OCI-LY7 (cell line): ENCODE measurements at regions not wholly inside any gene's neighbourhood (a gene's known extent, or its start where the extent isn't known, plus 50 kb on each side); places are given as distances from the start of the nearest gene placed in this dataset.

Experiments
- BruUV-seq: library from RNA; stranded (reverse); fragments of 400-500 nt; replicated peaks from 2 replicates; lab custom pipeline; 2021; lab: Mats Ljungman, UMichigan
- CTCF ChIA-PET: fragments of 300-600 bp; sonication (Branson Sonifier 250); formaldehyde crosslinking; loops from one replicate; lab custom pipeline; 2022; ENCODE audit warnings: antibody characterized with exemption; ENCODE audit not compliant: unreplicated experiment; lab: Charles Lee
- POLR2A ChIA-PET: fragments of 300-600 bp; sonication (Branson Sonifier 250); formaldehyde crosslinking; loops from one replicate; lab custom pipeline; 2022; ENCODE audit warnings: antibody characterized with exemption; lab: Charles Lee
- DNase-seq: peaks from one replicate; pipeline ENCODE4 v3.0.0-alpha.2; 2015; ENCODE audit warnings: low spot score
- H2AFZ ChIP-seq: fragments of 200-600 bp; sonication (generic), shearing (Covaris generic); 2 replicates; pipeline ENCODE4 v1.6.1; 2014; ENCODE audit warnings: mild to moderate bottlenecking, antibody characterized with exemption, low read length, moderate library complexity
- H3K27ac ChIP-seq: fragments of 200-600 bp; sonication (generic); 2 replicates; pipeline ENCODE4 v1.5.1; 2014; ENCODE audit warnings: mixed run types, low read depth, mild to moderate bottlenecking, moderate library complexity, low read length, inconsistent platforms; ENCODE audit not compliant: poor library complexity, severe bottlenecking
- H3K36me3 ChIP-seq: fragments of 200-600 bp; sonication (generic); 2 replicates; pipeline ENCODE4 v1.6.1; 2014; ENCODE audit warnings: mild to moderate bottlenecking, antibody characterized with exemption, low read length, moderate library complexity, mixed read lengths; ENCODE audit not compliant: insufficient read depth
- H3K4me1 ChIP-seq: fragments of 200-600 bp; sonication (generic); 2 replicates; pipeline ENCODE4 v1.5.1; 2014; ENCODE audit warnings: mild to moderate bottlenecking, low read length; ENCODE audit not compliant: insufficient read depth, poor library complexity, severe bottlenecking
- H3K4me2 ChIP-seq: fragments of 200-600 bp; sonication (generic); 2 replicates; pipeline ENCODE4 v1.6.1; 2014; ENCODE audit warnings: mild to moderate bottlenecking, low read length
- H3K4me3 ChIP-seq: fragments of 200-600 bp; sonication (generic); 2 replicates; pipeline ENCODE4 v1.5.1; 2014; ENCODE audit warnings: mild to moderate bottlenecking, low read depth, low read length; ENCODE audit not compliant: poor library complexity, severe bottlenecking
- H3K79me2 ChIP-seq: fragments of 200-600 bp; sonication (generic); 2 replicates; pipeline ENCODE4 v1.6.1; 2016; ENCODE audit warnings: low read depth, mild to moderate bottlenecking, low read length, moderate library complexity, mixed read lengths; ENCODE audit not compliant: insufficient read depth
- H3K9me2 ChIP-seq: fragments of 200-600 bp; sonication (generic); 2 replicates; pipeline ENCODE4 v1.6.1; 2016; ENCODE audit warnings: mild to moderate bottlenecking, low read length, mixed read lengths; ENCODE audit not compliant: insufficient read depth
- H3K9me3 ChIP-seq: fragments of 200-600 bp; sonication (generic); 2 replicates; pipeline ENCODE4 v1.6.1; 2014; ENCODE audit warnings: mild to moderate bottlenecking, mixed run types, low read length, mixed read lengths
- H4K20me1 ChIP-seq: fragments of 200-600 bp; sonication (generic); 2 replicates; pipeline ENCODE4 v1.6.1; 2014; ENCODE audit warnings: mild to moderate bottlenecking, antibody characterized with exemption, low read length, moderate library complexity, mixed read lengths; ENCODE audit not compliant: insufficient read depth
- CTCF ChIP-seq: fragments of 200-600 bp; sonication (generic); conservative IDR thresholded peaks from 2 replicates; pipeline ENCODE4 v1.5.1; 2014; ENCODE audit warnings: mild to moderate bottlenecking, antibody characterized with exemption, low read length, moderate library complexity, mixed read lengths
- EZH2phosphoT487 ChIP-seq: fragments of 200-600 bp; sonication (generic); IDR thresholded peaks from 2 replicates; pipeline ENCODE4 v1.6.1; 2018; ENCODE audit warnings: low read depth, borderline replicate concordance, mild to moderate bottlenecking, mixed run types, antibody characterized with exemption, low read length, moderate library complexity, mixed read lengths
- intact Hi-C: fragments of 100-400 bp; cut with micrococcal nuclease; formaldehyde crosslinking; loops from one replicate; pipeline ENCODE4 v1.10.0; 2022; ENCODE audit not compliant: unreplicated experiment

GRCh38 chr19:20413705-20414104 is 151.9 kb downstream of the ZNF737 start:
- no peak for DNase-seq
- intact Hi-C loops: no loop called here
- Histone ChIP-seq H3K79me2 (peaks cover 70% of the 10 kb centered on the region), H4K20me1 (no peaks in the 10 kb centered on the region), H3K9me2 (no peaks in the 10 kb centered on the region), H3K9me3 (peaks cover 19% of the 10 kb centered on the region; the same call in 1 of the 2 replicates), H3K4me1 (no peaks in the 10 kb centered on the region), H3K4me3 (no peak overlapping the region), H3K36me3 (peaks cover 96% of the 10 kb centered on the region), H3K27ac (no peak overlapping the region), H3K4me2 (no peak overlapping the region), H2AFZ (no peak overlapping the region)
- no peak for TF ChIP-seq EZH2phosphoT487
- TF ChIP-seq CTCF: no peak
- CTCF ChIA-PET: no interaction called here
- POLR2A ChIA-PET: no interaction called here
- no TSS peak for BruUV-seq

DNA sequence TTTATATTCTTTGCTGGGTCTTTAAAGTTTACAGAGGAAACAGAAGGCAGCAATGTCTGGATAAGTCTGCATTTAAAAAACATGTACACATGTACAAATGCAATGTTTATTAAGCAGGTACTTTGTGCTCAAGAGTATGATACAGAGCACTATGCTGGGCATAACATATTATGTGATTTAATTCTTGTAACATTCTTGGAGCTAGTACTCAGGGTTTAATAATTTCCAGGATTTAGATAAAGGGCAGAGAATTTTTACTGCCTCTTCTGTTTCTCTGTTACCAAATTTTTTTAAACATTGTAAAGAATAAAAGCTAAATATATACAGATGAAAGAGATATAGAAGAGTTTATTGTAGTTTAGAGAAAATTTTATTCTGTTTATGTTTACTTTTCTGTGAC is 152.7 kb downstream of the ZNF737 start:
- H3K27ac ChIP-seq: no peak overlapping the region
- BruUV-seq: no TSS peak
- POLR2A ChIA-PET: no interaction called here

More for the DNA sequence above, 152.7 kb downstream of the ZNF737 start:
- TF ChIP-seq CTCF (no peak), EZH2phosphoT487 (no peak)
- no peak overlapping the region for H2AFZ ChIP-seq
- intact Hi-C loops: no loop called here
- H3K79me2 ChIP-seq: peaks cover 62% of the 10 kb centered on the region
- no peaks in the 10 kb centered on the region for H3K9me2 ChIP-seq
- CTCF ChIA-PET: no interaction called here
- H3K9me3 ChIP-seq: peaks cover 25% of the 10 kb centered on the region; the same call in 1 of the 2 replicates
- H3K4me1 ChIP-seq: no peaks in the 10 kb centered on the region
- H3K36me3 ChIP-seq: peaks cover 95% of the 10 kb centered on the region
- no peak for DNase-seq
- no peak overlapping the region for H3K4me3 ChIP-seq
- no peaks in the 10 kb centered on the region for H4K20me1 ChIP-seq
- no peak overlapping the region for H3K4me2 ChIP-seq
